ENCODE measurements at regions not wholly inside any gene's neighbourhood (a gene's known extent, or its start where the extent isn't known, plus 50 kb on each side); places are given as distances from the start of the nearest gene placed in this dataset.
A peak's percentile ranks its signal among the peaks of the same experiment; 100 is the strongest.

DNA sequence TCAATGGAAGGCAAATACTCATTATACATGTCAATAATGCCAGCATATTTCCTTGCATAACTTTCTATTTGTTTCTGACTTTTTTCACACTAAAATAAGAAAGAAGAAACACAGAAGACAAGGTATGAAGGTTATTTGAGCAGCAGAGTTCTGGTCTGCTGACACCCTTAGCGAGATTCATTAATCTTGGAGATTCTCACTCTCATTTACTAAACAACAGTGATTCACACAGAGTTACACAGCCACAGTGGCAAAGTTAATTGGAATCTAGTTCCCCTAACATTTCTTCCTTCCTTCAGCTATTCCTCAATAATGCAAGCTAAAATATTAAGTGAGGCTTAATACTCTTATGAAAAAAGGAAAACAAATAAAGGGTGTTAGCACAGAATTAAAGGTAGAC lies 1044.0 kb downstream of the IGSF11 start:
- no peak for DNase-seq
- no peaks in the 10 kb centered on the region for H3K9me3 Mint-ChIP-seq (ENCODE audit: unreplicated experiment)
- no peak overlapping the region for H3K4me3 Mint-ChIP-seq (ENCODE audit: unreplicated experiment)
- no peak for TF ChIP-seq CTCF (IDR thresholded peaks at IDR 0.05; ENCODE audit: insufficient read depth in 1 of 2, low read depth in 1 of 2, low read length in 1 of 2, severe bottlenecking in 1 of 2, unreplicated experiment in 1 of 2)
- intact Hi-C loops (cut with micrococcal nuclease; ENCODE audit: unreplicated experiment): no loop called here
- H3K27me3 Mint-ChIP-seq (ENCODE audit: insufficient read depth, unreplicated experiment): peaks cover 8% of the 10 kb centered on the region
- no peaks in the 10 kb centered on the region for H3K4me1 Mint-ChIP-seq (ENCODE audit: low read depth, unreplicated experiment)
- Histone ChIP-seq H3K27me3 (replicated peaks; ENCODE audit: control insufficient read depth, insufficient read depth, low read length) (no peaks in the 10 kb centered on the region), H3K4me3 (ENCODE audit: low read depth, low read length) (no peak overlapping the region), H3K36me3 (ENCODE audit: control insufficient read depth, insufficient read depth, low read length) (no peaks in the 10 kb centered on the region), H3K4me1 (no peaks in the 10 kb centered on the region), H3K9me3 (no peaks in the 10 kb centered on the region)
- ChIA-PET CTCF (no interaction called here), POLR2A (no interaction called here)
- BruUV-seq (replicated peaks): no TSS peak
- H3K36me3 Mint-ChIP-seq (ENCODE audit: insufficient read depth, unreplicated experiment): no peaks in the 10 kb centered on the region
- H3K27ac Mint-ChIP-seq (ENCODE audit: unreplicated experiment): no peak overlapping the region

DNA sequence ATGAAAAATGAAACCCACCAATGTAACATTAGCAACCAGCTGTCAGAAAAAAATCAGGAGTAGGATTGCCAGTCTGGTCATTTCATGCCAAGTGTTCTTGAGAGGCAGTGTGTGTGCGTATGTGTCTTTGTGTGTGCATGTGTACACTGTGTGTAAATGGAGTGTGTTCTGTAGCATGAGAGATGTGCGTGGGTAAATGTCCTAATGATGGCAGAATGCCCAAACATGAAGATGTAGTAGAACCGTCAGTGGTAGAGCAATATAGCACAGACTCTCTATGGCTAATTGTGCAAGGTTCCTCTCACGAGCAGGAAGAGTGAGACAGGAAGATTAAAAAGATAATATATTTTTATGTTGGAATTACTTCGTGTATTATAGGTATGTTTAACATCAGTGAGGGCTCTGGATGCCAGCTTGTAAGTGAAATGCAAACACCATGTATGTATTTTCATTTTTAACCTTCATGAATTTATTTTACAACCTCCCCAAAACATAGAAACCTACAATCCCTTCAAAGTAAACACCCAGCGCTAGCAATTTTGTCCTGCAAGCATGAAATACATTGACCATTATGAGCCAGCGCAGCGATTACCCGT lies 1038.7 kb downstream of the IGSF11 start:
- H3K27me3 ChIP-seq (replicated peaks; ENCODE audit: control insufficient read depth, insufficient read depth, low read length): no peaks in the 10 kb centered on the region
- CTCF ChIA-PET: no interaction called here
- H3K27ac Mint-ChIP-seq (ENCODE audit: unreplicated experiment): no peak overlapping the region
- H3K36me3 ChIP-seq (ENCODE audit: control insufficient read depth, insufficient read depth, low read length): no peaks in the 10 kb centered on the region
- H3K36me3 Mint-ChIP-seq (ENCODE audit: insufficient read depth, unreplicated experiment): no peaks in the 10 kb centered on the region
- TF ChIP-seq CTCF (IDR thresholded peaks at IDR 0.05; ENCODE audit: insufficient read depth in 1 of 2, low read depth in 1 of 2, low read length in 1 of 2, severe bottlenecking in 1 of 2, unreplicated experiment in 1 of 2): no peak
- no peaks in the 10 kb centered on the region for H3K9me3 Mint-ChIP-seq (ENCODE audit: unreplicated experiment)
- H3K4me3 Mint-ChIP-seq (ENCODE audit: unreplicated experiment): no peak overlapping the region
- H3K4me3 ChIP-seq (ENCODE audit: low read depth, low read length): no peak overlapping the region
- POLR2A ChIA-PET: no interaction called here
- no peaks in the 10 kb centered on the region for H3K9me3 ChIP-seq
- intact Hi-C loops (cut with micrococcal nuclease; ENCODE audit: unreplicated experiment): no loop called here
- no TSS peak for BruUV-seq (replicated peaks)
- peaks cover 4% of the 10 kb centered on the region for H3K27me3 Mint-ChIP-seq (ENCODE audit: insufficient read depth, unreplicated experiment)
- H3K4me1 Mint-ChIP-seq (ENCODE audit: low read depth, unreplicated experiment): no peaks in the 10 kb centered on the region
- no peaks in the 10 kb centered on the region for H3K4me1 ChIP-seq
- DNase-seq: no peak

DNA sequence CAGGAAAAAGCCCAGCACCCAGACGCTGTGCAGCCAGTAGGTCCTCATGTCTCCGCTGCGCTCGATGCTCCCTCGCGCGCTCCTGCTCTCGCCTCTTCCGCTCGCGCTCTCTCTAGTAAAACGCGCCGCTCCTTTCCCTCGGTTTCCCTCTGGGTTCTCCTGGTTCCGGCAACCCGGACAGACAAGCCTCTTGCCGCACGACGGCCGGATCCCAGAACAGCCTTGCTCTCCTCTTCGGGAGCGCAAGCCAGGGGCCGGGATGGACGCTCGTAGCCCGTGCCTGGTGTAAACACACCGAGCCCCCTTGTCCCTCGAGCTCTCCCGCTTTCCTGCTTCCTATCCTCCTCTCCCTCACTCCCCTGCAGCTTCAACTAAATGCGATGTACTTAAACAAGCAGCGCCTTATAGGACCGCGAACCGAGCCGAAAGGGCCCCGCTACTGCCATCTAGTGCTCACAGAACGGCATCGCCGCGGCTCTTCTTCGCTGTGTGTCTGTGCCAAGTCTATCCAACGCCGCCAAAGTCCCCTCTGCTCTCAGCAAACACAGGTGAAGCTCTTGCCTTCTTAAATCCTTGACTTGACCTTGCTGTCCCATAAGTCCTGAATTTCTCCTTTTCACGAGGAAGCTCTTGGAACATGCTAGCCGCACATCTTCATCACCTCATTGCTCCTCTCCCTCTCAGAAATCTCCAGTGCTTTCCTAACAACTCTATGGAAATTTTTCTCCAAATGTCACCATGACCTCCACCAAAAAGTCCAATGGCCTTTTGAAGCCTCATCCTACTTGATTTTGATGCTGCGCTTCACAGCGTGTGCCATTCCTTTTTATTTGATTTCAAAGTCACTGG lies 1037.2 kb downstream of the IGSF11 start:
- no peaks in the 10 kb centered on the region for H3K36me3 ChIP-seq (ENCODE audit: control insufficient read depth, insufficient read depth, low read length)
- H3K9me3 ChIP-seq: no peaks in the 10 kb centered on the region
- H3K4me1 Mint-ChIP-seq (ENCODE audit: low read depth, unreplicated experiment): no peaks in the 10 kb centered on the region
- BruUV-seq (replicated peaks): no TSS peak
- peak; percentile 28 to 40 for DNase-seq
- H3K27me3 Mint-ChIP-seq (ENCODE audit: insufficient read depth, unreplicated experiment): peaks cover 4% of the 10 kb centered on the region
- no peak overlapping the region for H3K27ac Mint-ChIP-seq (ENCODE audit: unreplicated experiment)
- H3K9me3 Mint-ChIP-seq (ENCODE audit: unreplicated experiment): no peaks in the 10 kb centered on the region
- intact Hi-C loops (cut with micrococcal nuclease; ENCODE audit: unreplicated experiment): no loop called here
- H3K4me3 Mint-ChIP-seq (ENCODE audit: unreplicated experiment): no peak overlapping the region
- no peaks in the 10 kb centered on the region for H3K4me1 ChIP-seq
- ChIA-PET POLR2A (no interaction called here), CTCF (interaction anchor here (0.7 kb wide), 1 partner anchor 640 kb away, joined by 4 read pairs; no protein-coding TSS in a partner anchor)
- TF ChIP-seq CTCF (IDR thresholded peaks at IDR 0.05; ENCODE audit: insufficient read depth in 1 of 2, low read depth in 1 of 2, low read length in 1 of 2, severe bottlenecking in 1 of 2, unreplicated experiment in 1 of 2): peak; percentile 15 to 16
- no peaks in the 10 kb centered on the region for H3K36me3 Mint-ChIP-seq (ENCODE audit: insufficient read depth, unreplicated experiment)
- H3K27me3 ChIP-seq (replicated peaks; ENCODE audit: control insufficient read depth, insufficient read depth, low read length): no peaks in the 10 kb centered on the region
- no peak overlapping the region for H3K4me3 ChIP-seq (ENCODE audit: low read depth, low read length)
